ENCODE measurements at regions not wholly inside any gene's neighbourhood (a gene's known extent, or its start where the extent isn't known, plus 50 kb on each side); places are given as distances from the start of the nearest gene placed in this dataset.

- Histone ChIP-seq H3K4me2 (ENCODE audit: low read depth, low read length) (no peak overlapping the region), H3K27ac (ENCODE audit: insufficient read depth, low read length) (no peak overlapping the region), H3K9ac (ENCODE audit: low read depth, low read length) (no peak overlapping the region), H4K91ac (ENCODE audit: insufficient read depth, low read depth, low read length) (peak overlapping the region; percentile 40; the same call in 1 of the 2 replicates), H4K5ac (ENCODE audit: low read depth, low read length) (no peak overlapping the region), H2BK5ac (ENCODE audit: low read depth, low read length, poor library complexity, severe bottlenecking) (no peak overlapping the region), H3K4me3 (ENCODE audit: insufficient read depth, low read depth, low read length) (no peak overlapping the region), H3K36me3 (ENCODE audit: control insufficient read depth, insufficient read depth, low read length) (no peaks in the 10 kb centered on the region), H3K9me3 (ENCODE audit: control insufficient read depth, insufficient read depth, low read length) (no peaks in the 10 kb centered on the region), H3K4me1 (ENCODE audit: control insufficient read depth, insufficient read depth, low read length) (peaks cover 7% of the 10 kb centered on the region), H3K4ac (ENCODE audit: low read depth, low read length) (no peak overlapping the region), H3K18ac (ENCODE audit: low read depth, low read length) (peak overlapping the region; percentile 42; the same call in 1 of the 2 replicates), H2BK20ac (ENCODE audit: low read depth, low read length) (peak overlapping the region; percentile 40), H3K56ac (ENCODE audit: extremely low read depth, insufficient read depth, low read length) (no peak overlapping the region), H2AK9ac (replicated peaks; ENCODE audit: low read depth, low read length, poor library complexity) (no peak overlapping the region), H3K23ac (ENCODE audit: low read depth, low read length) (no peak overlapping the region), H3K9me1 (ENCODE audit: insufficient read depth, low read length) (peaks cover 8% of the 10 kb centered on the region), H3K27me3 (ENCODE audit: control insufficient read depth, insufficient read depth, low read length) (no peaks in the 10 kb centered on the region), H2AK5ac (ENCODE audit: low read depth, low read length) (peak overlapping the region; percentile 77; the same call in 1 of the 2 replicates), H3K14ac (replicated peaks; ENCODE audit: low read depth, low read length) (no peak overlapping the region), H2BK15ac (ENCODE audit: low read depth, low read length) (no peak overlapping the region), H4K20me1 (ENCODE audit: insufficient read depth, low read length) (no peaks in the 10 kb centered on the region), H2AFZ (replicated peaks; ENCODE audit: low read length, poor library complexity) (no peak overlapping the region), H2BK120ac (ENCODE audit: low read depth, low read length) (peak overlapping the region; percentile 27), H4K8ac (ENCODE audit: low read depth in 2 of 2, low read length in 2 of 2) (no peak overlapping the region), H3K79me1 (ENCODE audit: low read depth in 1 of 2, low read length in 2 of 2) (0 out of 4 replicates have a peak, but pooled peaks cover 0 to 2% of the 10 kb centered on the region in 2 experiments)
- TF ChIP-seq RAD21 (IDR thresholded peaks at IDR 0.05; ENCODE audit: low read length): 0 out of 2 replicates have a peak, but pooled peaks have one; percentile 19
- peak; percentile 22; the same call in 1 of the 2 replicates for TF ChIP-seq SMC3 (IDR thresholded peaks at IDR 0.05; ENCODE audit: low read depth, low read length)
- TF ChIP-seq CTCF (conservative IDR thresholded peaks at IDR 0.05; ENCODE audit: low read depth, low read length): peak; percentile 16; the same call in 1 of the 2 replicates
- TF ChIP-seq USF2 (IDR thresholded peaks at IDR 0.05; ENCODE audit: low read depth, low read length): no peak
- intact Hi-C loops (cut with micrococcal nuclease) (no loop called here), dilution Hi-C loops (cut with HindIII; ENCODE audit: low sequenced_read_pairs, unreplicated experiment) (no loop called here), in situ Hi-C loops (cut with MboI; ENCODE audit: low sequenced_read_pairs) (no loop called here)
- DNase-seq (no peak), ATAC-seq (ENCODE audit: low read depth) (no peak)
- WGBS, 2 experiments (ENCODE audit: extremely low coverage in 2 of 2, insufficient read length in 1 of 2): 93% methylated on average over 7 of the region's 11 CpGs; no CpG with 5 or more reads in 1 of the 2 experiments
- CTCF ChIA-PET: no interaction called here
- no TSS peak for BruUV-seq (replicated peaks)
- POLR2A ChIA-PET (ENCODE audit: unreplicated experiment): no interaction called here
Observed at GRCh38 chr18:24734058-24734457, 273.6 kb downstream of the HRH4 start.
